HepG2 (cell line): ENCODE measurements at regions not wholly inside any gene's neighbourhood (a gene's known extent, or its start where the extent isn't known, plus 50 kb on each side); places are given as distances from the start of the nearest gene placed in this dataset.

Experiments
- ATAC-seq: fragments of 200-7000 bp; cut with Tn5 transposase; 3 replicates; pipeline ENCODE4 v1.9.1; 2020; ENCODE audit warnings: mild to moderate bottlenecking, moderate library complexity
- BruUV-seq: library from RNA; stranded (reverse); fragments of 400-500 nt; replicated peaks from 2 replicates; lab custom pipeline; 2021; lab: Mats Ljungman, UMichigan
- CTCF ChIA-PET: fragments of 300-600 bp; formaldehyde crosslinking; extraction: SDS; loops from one replicate; lab custom pipeline; 2021; ENCODE audit warnings: low total read pairs, inconsistent platforms, low intra/inter-chr PET ratio; lab: Yijun Ruan, JAX
- POLR2A ChIA-PET: fragments of 350-600 bp; sonication (Branson Sonifier 250); formaldehyde crosslinking; loops from one replicate; lab custom pipeline; 2020; ENCODE audit warnings: antibody characterized with exemption, inconsistent platforms; lab: Yijun Ruan, JAX
- DNase-seq: peaks from one replicate; pipeline ENCODE4 v3.0.0-alpha.2; 2015; ENCODE audit warnings: low spot score
- FAIRE-seq: peaks from 3 replicates; lab custom pipeline; 2011; peaks lifted over from hg19 to GRCh38; lab: Jason Lieb, UNC
- H2AFZ ChIP-seq: one replicate; pipeline ENCODE4 v1.6.1; 2011; ENCODE audit warnings: low read length, inconsistent platforms
- H3K27ac ChIP-seq: fragments of 300-600 bp; 3 replicates; pipeline ENCODE4 v1.8.0; 2011; ENCODE audit warnings: mixed run types, mild to moderate bottlenecking, mixed read lengths, low read length, inconsistent platforms; ENCODE audit not compliant: insufficient read depth; ENCODE audit errors: extremely low read length
- H3K27me3 ChIP-seq, 2 experiments: fragments of 200-600 bp in 1 of 2; 2 replicates in 1 of 2; 3 replicates in 1 of 2; pipeline versions ENCODE4 v1.6.0 to v1.8.0; 2011; ENCODE audit warnings: low read length in 2 of 2, mild to moderate bottlenecking in 2 of 2, moderate library complexity in 2 of 2, inconsistent platforms in 1 of 2; ENCODE audit not compliant: insufficient read depth in 2 of 2, control insufficient read depth in 1 of 2
- H3K36me3 ChIP-seq, 2 experiments: fragments of 200-600 bp in 1 of 2; replicated peaks in 1 of 2; 2 replicates in 1 of 2; 3 replicates in 1 of 2; pipeline versions ENCODE4 v1.5.1 to v1.8.0; 2011; ENCODE audit warnings: low read length in 2 of 2, inconsistent platforms in 1 of 2; ENCODE audit not compliant: insufficient read depth in 2 of 2, control insufficient read depth in 1 of 2
- H3K4me1 ChIP-seq: 2 replicates; pipeline ENCODE4 v1.5.1; 2012; ENCODE audit warnings: low read length, inconsistent platforms; ENCODE audit not compliant: insufficient read depth
- H3K4me2 ChIP-seq: 2 replicates; pipeline ENCODE4 v1.6.0; 2011; ENCODE audit warnings: low read depth, low read length, inconsistent platforms
- H3K4me3 ChIP-seq, 3 experiments: fragments of 200-600 bp in 1 of 3; sonication (generic), shearing (Covaris generic) in 1 of 3; replicated peaks in 1 of 3; 2 replicates each; pipeline ENCODE4 v1.5.1; 2011 to 2016; ENCODE audit warnings: low read length in 3 of 3, inconsistent platforms in 2 of 3, low read depth in 2 of 3, mild to moderate bottlenecking in 2 of 3, control low read depth in 1 of 3, mixed read lengths in 1 of 3; ENCODE audit not compliant: insufficient read depth in 1 of 3
- H3K79me2 ChIP-seq: one replicate; pipeline ENCODE4 v1.6.1; 2011; ENCODE audit warnings: low read length, inconsistent platforms; ENCODE audit not compliant: insufficient read depth
- H3K9ac ChIP-seq: 2 replicates; pipeline ENCODE4 v1.6.0; 2011; ENCODE audit warnings: mild to moderate bottlenecking, low read depth, low read length, inconsistent platforms; ENCODE audit not compliant: insufficient read depth
- H3K9me3 ChIP-seq: 2 replicates; pipeline ENCODE4 v1.5.1; 2012; ENCODE audit warnings: mild to moderate bottlenecking, low read length
- H4K20me1 ChIP-seq: 2 replicates; pipeline ENCODE4 v1.6.0; 2011; ENCODE audit warnings: inconsistent platforms, mild to moderate bottlenecking, low read length, moderate library complexity; ENCODE audit not compliant: insufficient read depth
- HIVEP1 ChIP-seq: sonication (generic); formaldehyde crosslinking; IDR thresholded peaks from 2 replicates; pipeline ENCODE4 v1.4.0; 2020; ENCODE audit warnings: mild to moderate bottlenecking, missing genetic modification reagents
- MAF1 ChIP-seq: sonication (generic); formaldehyde crosslinking; IDR thresholded peaks from 2 replicates; pipeline ENCODE4 v1.5.0; 2020; ENCODE audit warnings: missing genetic modification reagents, borderline replicate concordance
- MAFG ChIP-seq: sonication (generic); formaldehyde crosslinking; IDR thresholded peaks from 2 replicates; pipeline ENCODE4 v1.5.1; 2020; ENCODE audit warnings: mild to moderate bottlenecking, missing genetic modification reagents
- NFATC3 ChIP-seq: sonication (generic); formaldehyde crosslinking; IDR thresholded peaks from 2 replicates; pipeline ENCODE4 v1.5.1; 2020; ENCODE audit warnings: mild to moderate bottlenecking, missing genetic modification reagents
- PCBP1 ChIP-seq: fragments of 200-400 bp; formaldehyde crosslinking; IDR thresholded peaks from 2 replicates; pipeline ENCODE4 v1.6.1; 2017; ENCODE audit warnings: mild to moderate bottlenecking, low read depth, low read length, borderline replicate concordance
- ZNF292 ChIP-seq: sonication (generic); formaldehyde crosslinking; IDR thresholded peaks from 2 replicates; pipeline ENCODE4 v1.8.1; 2022; ENCODE audit warnings: mild to moderate bottlenecking, low read depth, missing genetic modification reagents, borderline replicate concordance
- WGBS: methylation state at CpG from one replicate; pipeline ENCODE4 v1.1.6; 2017; ENCODE audit warnings: low lambda C conversion rate; 5-methylcytosine and 5-hydroxymethylcytosine counted together
- in situ Hi-C: cut with HindIII; loops from 2 replicates; pipeline ENCODE4 v1.10.0; 2017; ENCODE audit warnings: low pct_unique_long_range_greater_than_20kb; ENCODE audit not compliant: extremely low pct_ligation_motif_present
- intact Hi-C: fragments of 100-400 bp; cut with micrococcal nuclease; formaldehyde crosslinking; loops from one replicate; pipeline ENCODE4 v1.10.0; 2022; ENCODE audit not compliant: unreplicated experiment
- TF ChIP-seq, protein P1 (sequence below): sonication (generic); formaldehyde crosslinking; IDR thresholded peaks from 2 replicates; pipeline ENCODE4 v1.4.0; 2020; ENCODE audit warnings: missing genetic modification reagents
- TF ChIP-seq, protein P2 (sequence below): sonication (generic); formaldehyde crosslinking; IDR thresholded peaks from 2 replicates; pipeline ENCODE4 v1.5.0; 2020; ENCODE audit warnings: missing genetic modification reagents, mild to moderate bottlenecking, borderline replicate concordance
- TF ChIP-seq, protein P3 (sequence below): sonication (generic); formaldehyde crosslinking; IDR thresholded peaks from 2 replicates; pipeline ENCODE4 v1.8.1; 2023; ENCODE audit warnings: missing genetic modification reagents, mild to moderate bottlenecking, borderline replicate concordance

DNA sequence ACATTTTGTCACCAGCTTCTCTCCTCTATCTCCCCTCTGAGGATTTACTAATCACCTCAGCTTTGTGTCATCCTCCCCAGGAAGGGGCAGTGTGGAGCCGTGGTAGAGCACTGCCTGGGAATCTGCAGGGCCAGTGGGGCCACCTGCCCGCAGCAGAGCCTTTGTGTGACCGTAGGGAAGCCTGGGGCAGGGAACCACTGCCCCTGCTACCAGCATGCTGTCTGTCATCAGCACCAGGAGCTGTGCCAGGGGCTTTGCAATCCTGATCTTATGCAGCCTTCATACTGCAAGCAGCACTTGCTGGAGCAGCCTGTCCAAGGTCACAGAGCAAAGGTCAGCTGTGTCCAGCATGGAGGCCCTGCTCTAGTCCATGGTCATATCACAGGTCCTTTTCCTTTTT, 170.2 kb upstream of the IL12A start (continued):
- peak; percentile 40; the same call in 1 of the 2 replicates for TF ChIP-seq ZNF292 (CRISPR knock-in tag)
- TF ChIP-seq, protein P1, sequence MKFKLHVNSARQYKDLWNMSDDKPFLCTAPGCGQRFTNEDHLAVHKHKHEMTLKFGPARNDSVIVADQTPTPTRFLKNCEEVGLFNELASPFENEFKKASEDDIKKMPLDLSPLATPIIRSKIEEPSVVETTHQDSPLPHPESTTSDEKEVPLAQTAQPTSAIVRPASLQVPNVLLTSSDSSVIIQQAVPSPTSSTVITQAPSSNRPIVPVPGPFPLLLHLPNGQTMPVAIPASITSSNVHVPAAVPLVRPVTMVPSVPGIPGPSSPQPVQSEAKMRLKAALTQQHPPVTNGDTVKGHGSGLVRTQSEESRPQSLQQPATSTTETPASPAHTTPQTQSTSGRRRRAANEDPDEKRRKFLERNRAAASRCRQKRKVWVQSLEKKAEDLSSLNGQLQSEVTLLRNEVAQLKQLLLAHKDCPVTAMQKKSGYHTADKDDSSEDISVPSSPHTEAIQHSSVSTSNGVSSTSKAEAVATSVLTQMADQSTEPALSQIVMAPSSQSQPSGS = no peak
- TF ChIP-seq HIVEP1 (CRISPR knock-in tag) = no peak
- no peak for TF ChIP-seq PCBP1
- TF ChIP-seq, protein P2, sequence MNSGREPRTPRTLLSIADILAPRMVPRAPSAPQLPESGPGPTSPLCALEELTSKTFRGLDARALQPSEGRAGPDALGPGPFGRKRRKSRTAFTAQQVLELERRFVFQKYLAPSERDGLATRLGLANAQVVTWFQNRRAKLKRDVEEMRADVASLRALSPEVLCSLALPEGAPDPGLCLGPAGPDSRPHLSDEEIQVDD (CRISPR knock-in tag) = no peak
- no peak for TF ChIP-seq NFATC3 (CRISPR knock-in tag)
- no peak for TF ChIP-seq MAF1

DNA sequence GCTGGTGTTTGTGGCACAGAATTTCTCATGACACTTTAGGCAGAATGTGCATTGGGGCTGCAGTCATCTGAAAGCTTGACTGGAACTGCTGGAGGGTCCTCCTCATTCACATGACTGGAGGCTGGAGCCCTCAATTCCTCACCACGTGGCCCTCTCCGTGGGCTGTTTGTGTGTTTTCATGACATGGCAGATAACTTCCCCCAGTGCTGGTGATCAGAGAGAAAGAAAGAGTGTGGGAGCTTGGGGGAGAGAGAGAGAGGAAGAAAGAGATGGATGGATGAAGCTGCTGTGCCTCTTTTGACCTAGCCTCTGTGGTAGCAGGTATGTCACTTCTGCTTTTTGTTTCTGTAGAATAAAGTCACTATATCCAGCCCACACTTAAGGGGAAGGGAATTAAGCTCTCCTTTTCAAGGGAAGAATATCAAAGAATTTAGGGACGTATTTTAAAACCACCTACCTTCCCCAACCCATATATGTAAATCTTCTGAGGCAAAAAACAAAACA, 169.6 kb upstream of the IL12A start:
- intact Hi-C loops (no loop called here), in situ Hi-C loops (no loop called here)
- H3K4me1 ChIP-seq = peaks cover 9% of the 10 kb centered on the region
- BruUV-seq = no TSS peak
- FAIRE-seq (no peak), DNase-seq (no peak), ATAC-seq (no peak)
- 0 out of 5 replicates have a peak, but pooled peaks cover 0 to 4% of the 10 kb centered on the region in 2 experiments for H3K27me3 ChIP-seq
- no peak overlapping the region for H3K27ac ChIP-seq
- 50% methylated on average over 3 of the region's 3 CpGs for WGBS
- ChIA-PET POLR2A (no interaction called here), CTCF (no interaction called here)
- no peak overlapping the region for H3K9ac ChIP-seq
- no peaks in the 10 kb centered on the region for H3K79me2 ChIP-seq
- no peak overlapping the region for H3K4me3 ChIP-seq
- no peak overlapping the region for H3K4me2 ChIP-seq
- TF ChIP-seq MAFG = no peak
- TF ChIP-seq, protein P3, sequence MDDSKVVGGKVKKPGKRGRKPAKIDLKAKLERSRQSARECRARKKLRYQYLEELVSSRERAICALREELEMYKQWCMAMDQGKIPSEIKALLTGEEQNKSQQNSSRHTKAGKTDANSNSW (CRISPR knock-in tag) = no peak
- no peaks in the 10 kb centered on the region for H3K36me3 ChIP-seq
- no peaks in the 10 kb centered on the region for H3K9me3 ChIP-seq
- no peak overlapping the region for H2AFZ ChIP-seq
- no peaks in the 10 kb centered on the region for H4K20me1 ChIP-seq
